Right atrium auricular region (tissue), 2 donors: ENCODE measurements at regions not wholly inside any gene's neighbourhood (a gene's known extent, or its start where the extent isn't known, plus 50 kb on each side); places are given as distances from the start of the nearest gene placed in this dataset.

Experiments used
- DNase-seq: peaks from one replicate; pipeline ENCODE4 v3.0.0-alpha.2; 2019; ENCODE audit warnings: low spot score
- H3K27ac ChIP-seq, 2 donors: fragments of 200-600 bp; sonication (generic); 1 replicate in 1 of 2; 2 replicates in 1 of 2; pipeline ENCODE4 v1.5.1; 2016 to 2019
- H3K27me3 ChIP-seq, 2 donors: fragments of 200-600 bp; sonication (generic); one replicate each; pipeline versions ENCODE4 v1.5.1 to v1.6.0; 2017 to 2019
- H3K36me3 ChIP-seq: fragments of 200-600 bp; sonication (generic); one replicate; pipeline ENCODE4 v1.5.1; 2016
- H3K4me1 ChIP-seq, 2 donors: fragments of 200-600 bp; sonication (generic); one replicate each; pipeline versions ENCODE4 v1.5.1 to v1.6.0; 2017 to 2019
- H3K4me3 ChIP-seq, 2 donors: fragments of 200-600 bp; sonication (generic); 1 replicate in 1 of 2; 2 replicates in 1 of 2; pipeline ENCODE4 v1.5.1; 2017 to 2019; ENCODE audit warnings: mild to moderate bottlenecking in 1 of 2, moderate library complexity in 1 of 2
- H3K9me3 ChIP-seq, 2 donors: fragments of 200-600 bp; sonication (generic); one replicate each; pipeline ENCODE4 v1.5.1; 2019
- CTCF ChIP-seq, 2 donors: fragments of 200-600 bp; sonication (generic); IDR thresholded peaks; one replicate each; pipeline ENCODE4 v1.5.1; 2019; ENCODE audit warnings: antibody characterized with exemption in 2 of 2

- no peaks in the 10 kb centered on the region for H3K4me1 ChIP-seq
- H3K27ac ChIP-seq, result no peak overlapping the region
- no peaks in the 10 kb centered on the region for H3K9me3 ChIP-seq
- no peak for DNase-seq
- H3K36me3 ChIP-seq, result no peaks in the 10 kb centered on the region
- H3K4me3 ChIP-seq, result no peak overlapping the region
- no peaks in the 10 kb centered on the region for H3K27me3 ChIP-seq
- TF ChIP-seq CTCF (IDR thresholded peaks at IDR 0.05), result no peak
These were observed 88.1 kb upstream of the TSPAN5 start for GRCh38 chr4:98746530-98746929.

- H3K4me1 ChIP-seq, result no peaks in the 10 kb centered on the region
- no peaks in the 10 kb centered on the region for H3K9me3 ChIP-seq
- H3K4me3 ChIP-seq, result no peak overlapping the region
- no peaks in the 10 kb centered on the region for H3K27me3 ChIP-seq
- H3K27ac ChIP-seq, result no peak overlapping the region
- H3K36me3 ChIP-seq, result no peaks in the 10 kb centered on the region
- no peak for DNase-seq
- TF ChIP-seq CTCF (IDR thresholded peaks at IDR 0.05), result peak in 1 of 2 donors; percentile 44
These were observed 87.0 kb upstream of the TSPAN5 start for GRCh38 chr4:98745366-98745765.

GRCh38 chr4:98744372-98745150, 86.2 kb upstream of the TSPAN5 start:
- H3K9me3 ChIP-seq, result no peaks in the 10 kb centered on the region
- no peak for TF ChIP-seq CTCF (IDR thresholded peaks at IDR 0.05)
- H3K27ac ChIP-seq, result no peak overlapping the region
- H3K4me1 ChIP-seq, result no peaks in the 10 kb centered on the region
- no peaks in the 10 kb centered on the region for H3K36me3 ChIP-seq
- DNase-seq, result no peak
- no peaks in the 10 kb centered on the region for H3K27me3 ChIP-seq
- no peak overlapping the region for H3K4me3 ChIP-seq

GRCh38 chr4:98741952-98742351, 83.5 kb upstream of the TSPAN5 start:
- Histone ChIP-seq H3K27me3 (no peaks in the 10 kb centered on the region), H3K4me1 (no peaks in the 10 kb centered on the region), H3K9me3 (peaks cover 0 to 6% of the 10 kb centered on the region in 2 donors), H3K36me3 (no peaks in the 10 kb centered on the region), H3K4me3 (no peak overlapping the region), H3K27ac (no peak overlapping the region)
- TF ChIP-seq CTCF (IDR thresholded peaks at IDR 0.05), result no peak
- no peak for DNase-seq

- no peaks in the 10 kb centered on the region for H3K4me1 ChIP-seq
- H3K27me3 ChIP-seq, result no peaks in the 10 kb centered on the region
- no peak for DNase-seq
These were observed 81.3 kb upstream of the TSPAN5 start for GRCh38 chr4:98739751-98740150.

More at GRCh38 chr4:98739751-98740150, 81.3 kb upstream of the TSPAN5 start:
- Histone ChIP-seq H3K27ac (no peak overlapping the region), H3K9me3 (peaks cover 0 to 6% of the 10 kb centered on the region in 2 donors), H3K36me3 (no peaks in the 10 kb centered on the region), H3K4me3 (no peak overlapping the region)
- no peak for TF ChIP-seq CTCF (IDR thresholded peaks at IDR 0.05)
